Prostate gland (tissue), 2 donors: ENCODE measurements at regions not wholly inside any gene's neighbourhood (a gene's known extent, or its start where the extent isn't known, plus 50 kb on each side); places are given as distances from the start of the nearest gene placed in this dataset.

Experiments used
- DNase-seq: peaks from one replicate; pipeline ENCODE4 v3.0.0-alpha.2; 2019; ENCODE audit warnings: low spot score
- H3K27ac ChIP-seq, 2 donors: fragments of 200-600 bp; sonication (generic); 2 replicates each; pipeline ENCODE4 v1.5.1; 2017 to 2019
- H3K27me3 ChIP-seq: fragments of 200-600 bp; sonication (generic); replicated peaks from 2 replicates; pipeline ENCODE4 v1.5.1; 2019; ENCODE audit not compliant: insufficient read depth
- H3K36me3 ChIP-seq, 2 donors: fragments of 200-600 bp; sonication (generic); 1 replicate in 1 of 2; 2 replicates in 1 of 2; pipeline versions ENCODE4 v1.5.1 to v1.8.1; 2017 to 2019
- H3K4me1 ChIP-seq: fragments of 200-600 bp; sonication (generic); replicated peaks from 2 replicates; pipeline ENCODE4 v1.5.1; 2019
- H3K4me3 ChIP-seq, 2 donors: fragments of 200-600 bp; sonication (generic); 2 replicates each; pipeline ENCODE4 v1.5.1; 2017 to 2019
- H3K9me3 ChIP-seq: fragments of 200-600 bp; sonication (generic); 2 replicates; pipeline ENCODE4 v1.5.1; 2017
- CTCF ChIP-seq, 4 experiments: fragments of 200-600 bp in 2 of 4; fragments of 450-650 bp in 2 of 4; sonication (generic) in 2 of 4; IDR thresholded peaks; 1 replicate in 3 of 4; 2 replicates in 1 of 4; pipeline ENCODE4 v1.5.1; 2016 to 2019; ENCODE audit warnings: antibody characterized with exemption in 4 of 4, mild to moderate bottlenecking in 2 of 4, moderate library complexity in 2 of 4
- POLR2A ChIP-seq: fragments of 450-650 bp; IDR thresholded peaks from one replicate; pipeline ENCODE4 v1.6.1; 2016; ENCODE audit warnings: antibody characterized with exemption, mild to moderate bottlenecking
- POLR2AphosphoS5 ChIP-seq: sonication (generic); formaldehyde crosslinking; IDR thresholded peaks from one replicate; pipeline ENCODE4 v1.6.1; 2017; ENCODE audit warnings: antibody characterized with exemption
- WGBS: methylation state at CpG from one replicate; pipeline ENCODE4 v1.1.5; 2018; 5-methylcytosine and 5-hydroxymethylcytosine counted together
- intact Hi-C: fragments of 100-400 bp; cut with DNase I; formaldehyde crosslinking; loops from one replicate; pipeline ENCODE4 v1.14.2; 2022

- WGBS: 62% methylated on average over 1 of the region's 1 CpG
- no peak for DNase-seq
- Histone ChIP-seq H3K4me3 (no peak overlapping the region), H3K27me3 (no peaks in the 10 kb centered on the region), H3K27ac (no peak overlapping the region), H3K4me1 (no peaks in the 10 kb centered on the region), H3K9me3 (no peaks in the 10 kb centered on the region), H3K36me3 (no peaks in the 10 kb centered on the region)
- TF ChIP-seq POLR2AphosphoS5: no peak
- no peak for TF ChIP-seq CTCF (IDR thresholded peaks at IDR 0.05)
- no peak for TF ChIP-seq POLR2A
- intact Hi-C loops: no loop called here
Observed at GRCh38 chr1:68798071-68798470, 301.2 kb upstream of the DEPDC1 start.

GRCh38 chr1:68799096-68799495 lies 302.2 kb upstream of the DEPDC1 start:
- H3K9me3 ChIP-seq: no peaks in the 10 kb centered on the region
- DNase-seq: no peak
- no peaks in the 10 kb centered on the region for H3K4me1 ChIP-seq
- no peak overlapping the region for H3K4me3 ChIP-seq
- TF ChIP-seq CTCF (IDR thresholded peaks at IDR 0.05): no peak
- no peak for TF ChIP-seq POLR2AphosphoS5
- no peak for TF ChIP-seq POLR2A
- no peaks in the 10 kb centered on the region for H3K27me3 ChIP-seq
- intact Hi-C loops: no loop called here
- H3K36me3 ChIP-seq: no peaks in the 10 kb centered on the region
- H3K27ac ChIP-seq: no peak overlapping the region

- Histone ChIP-seq H3K4me1 (no peaks in the 10 kb centered on the region), H3K4me3 (no peak overlapping the region), H3K9me3 (no peaks in the 10 kb centered on the region), H3K27me3 (no peaks in the 10 kb centered on the region), H3K36me3 (no peaks in the 10 kb centered on the region), H3K27ac (no peak overlapping the region)
- no peak for DNase-seq
- intact Hi-C loops: no loop called here
- 85% methylated on average over 1 of the region's 1 CpG for WGBS
- TF ChIP-seq CTCF (IDR thresholded peaks at IDR 0.05): no peak
- no peak for TF ChIP-seq POLR2AphosphoS5
- no peak for TF ChIP-seq POLR2A
Observed at GRCh38 chr1:68800182-68800581, 303.3 kb upstream of the DEPDC1 start.

- Histone ChIP-seq H3K4me3 (no peak overlapping the region), H3K4me1 (no peaks in the 10 kb centered on the region), H3K36me3 (no peaks in the 10 kb centered on the region), H3K27ac (no peak overlapping the region), H3K9me3 (no peaks in the 10 kb centered on the region), H3K27me3 (no peaks in the 10 kb centered on the region)
- no peak for TF ChIP-seq POLR2A
- TF ChIP-seq CTCF (IDR thresholded peaks at IDR 0.05): no peak
- TF ChIP-seq POLR2AphosphoS5: no peak
- no peak for DNase-seq
- 77% methylated on average over 5 of the region's 5 CpGs for WGBS
- intact Hi-C loops: no loop called here
Observed at GRCh38 chr1:68801440-68801839, 304.6 kb upstream of the DEPDC1 start.

- Histone ChIP-seq H3K27me3 (no peaks in the 10 kb centered on the region), H3K9me3 (no peaks in the 10 kb centered on the region), H3K36me3 (no peaks in the 10 kb centered on the region), H3K27ac (no peak overlapping the region), H3K4me3 (no peak overlapping the region), H3K4me1 (no peaks in the 10 kb centered on the region)
- intact Hi-C loops: no loop called here
- WGBS: 87% methylated on average over 2 of the region's 2 CpGs
- no peak for TF ChIP-seq POLR2A
- TF ChIP-seq CTCF (IDR thresholded peaks at IDR 0.05): no peak
- TF ChIP-seq POLR2AphosphoS5: no peak
- DNase-seq: no peak
Observed at GRCh38 chr1:68805097-68805641, 308.3 kb upstream of the DEPDC1 start.
